Activated CD4-positive, alpha-beta memory T cell treated with anti-CD3 and anti-CD28 coated beads for 36 hours (primary cell): ENCODE measurements at regions not wholly inside any gene's neighbourhood (a gene's known extent, or its start where the extent isn't known, plus 50 kb on each side); places are given as distances from the start of the nearest gene placed in this dataset.
"Not testable (repeated sequence)": the region's sequence is repeated elsewhere in the genome, so short reads cannot be mapped to it uniquely, and the experiment has no call there.

ENCODE experiments used
- CTCF ChIA-PET: fragments of 350-600 bp; sonication (Branson Sonifier 250); formaldehyde crosslinking; loops from one replicate; lab custom pipeline; 2021; ENCODE audit warnings: antibody characterized with exemption, inconsistent platforms; lab: Charles Lee
- POLR2A ChIA-PET: fragments of 350-600 bp; sonication (Branson Sonifier 250); formaldehyde crosslinking; loops from one replicate; lab custom pipeline; 2021; ENCODE audit warnings: antibody characterized with exemption; lab: Charles Lee
- DNase-seq: peaks from one replicate; pipeline ENCODE4 v3.0.0-alpha.2; 2020
- H3K27ac Mint-ChIP-seq: one replicate; pipeline ENCODE4 v1.8.0; 2021; ENCODE audit warnings: mixed read lengths
- H3K27me3 Mint-ChIP-seq: one replicate; pipeline ENCODE4 v1.8.0; 2021; ENCODE audit warnings: mixed read lengths
- H3K36me3 Mint-ChIP-seq: one replicate; pipeline ENCODE4 v1.8.0; 2021; ENCODE audit warnings: mixed read lengths
- H3K4me1 Mint-ChIP-seq: one replicate; pipeline ENCODE4 v1.8.0; 2021; ENCODE audit warnings: low read depth, mixed read lengths
- H3K4me3 Mint-ChIP-seq: one replicate; pipeline ENCODE4 v1.8.0; 2021; ENCODE audit warnings: mild to moderate bottlenecking, mixed read lengths
- H3K9me3 Mint-ChIP-seq: one replicate; pipeline ENCODE4 v1.8.0; 2021; ENCODE audit warnings: mixed read lengths
- intact Hi-C: fragments of 100-400 bp; cut with micrococcal nuclease; formaldehyde crosslinking; loops from one replicate; pipeline ENCODE4 v1.15.1; 2023

GRCh38 chr5:44167540-44167939, 221.7 kb downstream of the FGF10 start:
- ChIA-PET POLR2A (no interaction called here), CTCF (no interaction called here)
- H3K27ac Mint-ChIP-seq = no peak overlapping the region
- intact Hi-C loops = no loop called here
- no peak overlapping the region for H3K4me3 Mint-ChIP-seq
- no peaks in the 10 kb centered on the region for H3K4me1 Mint-ChIP-seq
- no peak for DNase-seq
- peaks cover 23% of the 10 kb centered on the region for H3K9me3 Mint-ChIP-seq
- H3K27me3 Mint-ChIP-seq = no peaks in the 10 kb centered on the region
- H3K36me3 Mint-ChIP-seq = no peaks in the 10 kb centered on the region

GRCh38 chr5:44160369-44160768, 228.9 kb downstream of the FGF10 start:
- no peaks in the 10 kb centered on the region for H3K4me1 Mint-ChIP-seq
- H3K9me3 Mint-ChIP-seq = peaks cover 17% of the 10 kb centered on the region
- intact Hi-C loops = no loop called here
- ChIA-PET POLR2A (no interaction called here), CTCF (no interaction called here)
- no peaks in the 10 kb centered on the region for H3K27me3 Mint-ChIP-seq
- no peaks in the 10 kb centered on the region for H3K36me3 Mint-ChIP-seq
- DNase-seq = no peak
- no peak overlapping the region for H3K27ac Mint-ChIP-seq
- H3K4me3 Mint-ChIP-seq = no peak overlapping the region

GRCh38 chr5:44150075-44150723, 239.0 kb downstream of the FGF10 start:
- no peak for DNase-seq
- no peak overlapping the region for H3K27ac Mint-ChIP-seq
- no peaks in the 10 kb centered on the region for H3K4me1 Mint-ChIP-seq
- no peaks in the 10 kb centered on the region for H3K27me3 Mint-ChIP-seq
- intact Hi-C loops = no loop called here
- no peak overlapping the region for H3K4me3 Mint-ChIP-seq
- H3K36me3 Mint-ChIP-seq = no peaks in the 10 kb centered on the region
- ChIA-PET CTCF (no interaction called here), POLR2A (no interaction called here)
- H3K9me3 Mint-ChIP-seq = peaks cover 11% of the 10 kb centered on the region

- H3K4me1 Mint-ChIP-seq, CTCF ChIA-PET, H3K36me3 Mint-ChIP-seq, H3K4me3 Mint-ChIP-seq, DNase-seq, intact Hi-C loops, H3K27me3 Mint-ChIP-seq, POLR2A ChIA-PET, H3K27ac Mint-ChIP-seq: not testable (repeated sequence)
- H3K9me3 Mint-ChIP-seq = peaks cover 11% of the 10 kb centered on the region
Measured at GRCh38 chr5:44117947-44118346, 271.3 kb downstream of the FGF10 start.

GRCh38 chr5:44108232-44108631, 281.0 kb downstream of the FGF10 start:
- H3K4me1 Mint-ChIP-seq, DNase-seq, H3K4me3 Mint-ChIP-seq, intact Hi-C loops, POLR2A ChIA-PET, H3K27me3 Mint-ChIP-seq, H3K27ac Mint-ChIP-seq, CTCF ChIA-PET, H3K36me3 Mint-ChIP-seq: not testable (repeated sequence)
- peaks cover 19% of the 10 kb centered on the region for H3K9me3 Mint-ChIP-seq

GRCh38 chr5:44099643-44100042, 289.6 kb downstream of the FGF10 start:
- no peaks in the 10 kb centered on the region for H3K36me3 Mint-ChIP-seq
- H3K9me3 Mint-ChIP-seq = peaks cover 12% of the 10 kb centered on the region
- ChIA-PET CTCF (no interaction called here), POLR2A (no interaction called here)
- H3K4me1 Mint-ChIP-seq = no peaks in the 10 kb centered on the region
- H3K27ac Mint-ChIP-seq = no peak overlapping the region
- no peaks in the 10 kb centered on the region for H3K27me3 Mint-ChIP-seq
- no peak overlapping the region for H3K4me3 Mint-ChIP-seq
- DNase-seq = no peak
- intact Hi-C loops = no loop called here

- Mint-ChIP-seq H3K9me3 (peaks cover 2% of the 10 kb centered on the region), H3K27ac (no peak overlapping the region), H3K27me3 (no peaks in the 10 kb centered on the region), H3K4me1 (no peaks in the 10 kb centered on the region), H3K36me3 (no peaks in the 10 kb centered on the region), H3K4me3 (no peak overlapping the region)
- ChIA-PET CTCF (no interaction called here), POLR2A (no interaction called here)
- intact Hi-C loops = no loop called here
- no peak for DNase-seq
Measured at GRCh38 chr5:44089424-44090144, 299.6 kb downstream of the FGF10 start.

- no peak overlapping the region for H3K4me3 Mint-ChIP-seq
- intact Hi-C loops = no loop called here
- H3K9me3 Mint-ChIP-seq = peaks cover 8% of the 10 kb centered on the region
- DNase-seq = no peak
- ChIA-PET CTCF (no interaction called here), POLR2A (no interaction called here)
- H3K4me1 Mint-ChIP-seq = no peaks in the 10 kb centered on the region
- no peak overlapping the region for H3K27ac Mint-ChIP-seq
- no peaks in the 10 kb centered on the region for H3K27me3 Mint-ChIP-seq
- H3K36me3 Mint-ChIP-seq = no peaks in the 10 kb centered on the region
Measured at GRCh38 chr5:44085083-44085482, 304.1 kb downstream of the FGF10 start.

GRCh38 chr5:44074547-44074946, 314.7 kb downstream of the FGF10 start:
- CTCF ChIA-PET, H3K36me3 Mint-ChIP-seq, DNase-seq, H3K4me1 Mint-ChIP-seq, H3K4me3 Mint-ChIP-seq, H3K27me3 Mint-ChIP-seq, H3K27ac Mint-ChIP-seq, intact Hi-C loops, H3K9me3 Mint-ChIP-seq, POLR2A ChIA-PET: not testable (repeated sequence)

GRCh38 chr5:44051591-44051990, 337.6 kb downstream of the FGF10 start:
- no peak overlapping the region for H3K4me3 Mint-ChIP-seq
- H3K27me3 Mint-ChIP-seq = no peaks in the 10 kb centered on the region
- peaks cover 4% of the 10 kb centered on the region for H3K9me3 Mint-ChIP-seq
- no peaks in the 10 kb centered on the region for H3K4me1 Mint-ChIP-seq
- intact Hi-C loops = no loop called here
- no peak for DNase-seq
- H3K36me3 Mint-ChIP-seq = no peaks in the 10 kb centered on the region
- ChIA-PET CTCF (no interaction called here), POLR2A (no interaction called here)
- H3K27ac Mint-ChIP-seq = no peak overlapping the region

- no peak for DNase-seq
Measured at GRCh38 chr5:44048276-44048984, 340.8 kb downstream of the FGF10 start.

GRCh38 chr5:44046619-44047364, 342.4 kb downstream of the FGF10 start:
- no peak for DNase-seq
- Mint-ChIP-seq H3K36me3 (no peaks in the 10 kb centered on the region), H3K9me3 (peaks cover 2% of the 10 kb centered on the region), H3K4me1 (no peaks in the 10 kb centered on the region), H3K4me3 (no peak overlapping the region), H3K27ac (no peak overlapping the region), H3K27me3 (no peaks in the 10 kb centered on the region)
- POLR2A ChIA-PET = no interaction called here
- CTCF ChIA-PET = no interaction called here
- intact Hi-C loops = no loop called here

More at GRCh38 chr5:44048276-44048984, 340.8 kb downstream of the FGF10 start:
- CTCF ChIA-PET = no interaction called here
- no peaks in the 10 kb centered on the region for H3K4me1 Mint-ChIP-seq
- H3K27me3 Mint-ChIP-seq = no peaks in the 10 kb centered on the region
- H3K27ac Mint-ChIP-seq = no peak overlapping the region
- no peaks in the 10 kb centered on the region for H3K36me3 Mint-ChIP-seq
- H3K4me3 Mint-ChIP-seq = no peak overlapping the region
- intact Hi-C loops = no loop called here
- peaks cover 6% of the 10 kb centered on the region for H3K9me3 Mint-ChIP-seq
- POLR2A ChIA-PET = no interaction called here
